NK-92 treated with Interleukin-12 subunit alpha and Interleukin-12 subunit beta, amount 100 ng/mL, for 24 hours (cell line): ENCODE measurements at regions not wholly inside any gene's neighbourhood (a gene's known extent, or its start where the extent isn't known, plus 50 kb on each side); places are given as distances from the start of the nearest gene placed in this dataset.
"Not testable (repeated sequence)": the region's sequence is repeated elsewhere in the genome, so short reads cannot be mapped to it uniquely, and the experiment has no call there.

ENCODE experiments used
- DNase-seq: peaks from one replicate; lab custom pipeline; 2025; lab: John Stamatoyannopoulos, UW

DNA sequence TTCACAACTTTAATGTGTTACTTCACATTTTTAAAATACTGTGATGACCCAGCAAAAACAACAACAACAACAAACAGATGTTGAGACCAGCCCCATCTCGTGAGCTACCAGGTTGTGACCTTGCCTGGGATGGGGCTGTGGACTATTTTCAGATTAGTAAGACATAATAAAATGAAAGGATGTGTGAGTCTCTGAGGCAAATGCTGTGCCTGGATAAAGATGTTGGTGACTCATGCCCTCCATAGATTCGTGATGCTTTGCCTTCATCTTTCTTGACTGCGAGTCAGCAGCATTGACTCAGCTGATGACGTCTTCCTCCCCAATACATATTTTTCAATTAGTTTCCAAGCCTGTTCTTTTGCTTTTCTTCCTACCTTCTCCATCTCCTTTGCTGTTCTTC lies 453.0 kb upstream of the CFAP20DC start:
- no peak for DNase-seq

DNA sequence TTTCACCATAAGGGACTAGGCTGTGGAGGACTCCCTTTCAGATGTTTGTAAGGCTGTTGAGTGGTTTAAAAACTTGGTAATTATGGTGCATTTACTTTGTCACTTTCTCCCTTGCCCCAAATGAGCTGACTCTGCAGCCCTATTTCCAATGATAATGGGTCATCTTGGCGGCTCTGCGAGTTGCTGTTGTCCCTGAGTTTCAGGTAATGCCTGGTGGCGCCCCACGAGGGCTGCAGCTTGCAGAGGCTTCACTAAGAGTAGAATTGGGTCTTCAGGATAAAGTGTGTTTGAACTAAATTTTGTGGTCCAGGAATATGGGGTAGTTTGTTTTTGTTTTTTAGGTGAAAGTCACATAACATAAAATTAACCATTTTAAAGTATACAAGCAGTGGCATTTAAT lies 450.1 kb upstream of the CFAP20DC start:
- no peak for DNase-seq

DNA sequence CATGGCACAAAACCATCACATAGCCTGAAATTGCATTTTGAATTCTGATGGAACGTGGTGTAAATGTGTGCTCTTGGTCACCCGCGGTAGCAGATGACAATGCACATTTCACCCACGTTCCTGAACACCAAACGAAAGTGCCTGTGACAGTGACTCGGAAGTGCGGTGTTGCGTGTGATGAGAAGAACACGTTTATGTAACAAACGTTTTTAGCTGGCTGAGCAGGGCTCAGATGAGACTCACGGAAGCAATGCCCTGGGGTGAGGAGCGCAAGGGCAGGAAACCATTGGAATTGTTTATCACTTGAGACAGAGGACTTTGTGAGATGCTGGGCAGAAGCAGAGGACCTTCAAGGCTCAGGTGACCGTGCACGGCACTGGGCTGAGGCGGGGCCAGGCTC lies 449.2 kb upstream of the CFAP20DC start:
- DNase-seq, result no peak

DNA sequence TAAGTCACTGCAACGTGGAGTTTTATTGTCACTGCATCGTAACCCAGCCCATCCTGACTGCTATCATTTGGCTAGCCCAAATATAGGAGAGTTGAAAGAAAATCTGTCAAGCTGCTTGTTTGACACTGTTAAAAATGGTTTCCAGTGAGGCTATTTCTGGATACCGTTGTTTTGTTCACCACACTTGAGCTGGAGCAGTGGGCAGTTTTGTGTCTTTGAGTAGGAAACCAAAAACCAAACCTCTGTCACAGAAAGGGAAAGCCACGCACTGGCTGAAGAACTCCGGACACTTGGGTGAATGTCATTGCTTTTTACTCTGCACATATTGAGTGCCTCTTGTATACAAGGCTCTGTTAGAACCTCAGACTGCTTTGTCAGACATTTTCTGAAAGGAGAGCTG lies 446.4 kb upstream of the CFAP20DC start:
- no peak for DNase-seq

DNA sequence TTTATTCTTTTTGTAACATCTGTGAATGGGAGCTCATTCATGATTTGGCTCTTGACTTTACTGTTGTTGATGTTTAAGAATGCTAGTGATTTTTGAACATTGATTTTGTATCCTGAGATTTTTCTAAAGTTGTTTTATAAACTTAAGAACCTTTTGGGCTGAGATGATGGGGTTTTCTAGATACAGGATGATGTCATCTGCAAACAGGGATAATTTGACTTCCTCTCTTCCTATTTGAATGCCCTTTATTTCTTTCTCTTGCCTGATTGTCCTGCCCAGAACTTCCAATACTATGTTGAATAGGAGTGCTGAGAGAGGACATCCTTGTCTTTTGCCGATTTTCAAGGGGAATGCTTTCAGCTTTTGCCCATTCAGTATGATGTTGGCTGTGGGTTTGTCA lies 445.1 kb upstream of the CFAP20DC start:
- DNase-seq, result not testable (repeated sequence)

DNA sequence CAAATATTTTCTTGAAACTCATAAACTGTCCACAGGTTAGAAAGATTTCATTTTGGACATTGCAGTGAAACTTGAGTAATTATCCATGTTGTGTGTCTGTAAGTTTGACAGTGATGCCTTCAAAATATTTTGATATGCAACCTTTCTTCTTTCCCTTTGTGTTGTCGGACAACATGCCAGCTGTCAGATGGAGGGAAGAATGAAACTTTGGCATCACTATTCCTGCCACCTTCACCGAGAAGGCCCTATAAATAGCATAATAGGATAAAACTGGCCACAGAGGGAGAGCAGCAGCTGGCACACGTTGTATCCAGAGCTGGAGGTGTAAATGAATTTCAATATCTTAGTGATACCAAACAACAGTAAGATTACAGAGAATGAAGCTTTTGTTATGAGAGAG lies 436.7 kb upstream of the CFAP20DC start:
- DNase-seq, result no peak

DNA sequence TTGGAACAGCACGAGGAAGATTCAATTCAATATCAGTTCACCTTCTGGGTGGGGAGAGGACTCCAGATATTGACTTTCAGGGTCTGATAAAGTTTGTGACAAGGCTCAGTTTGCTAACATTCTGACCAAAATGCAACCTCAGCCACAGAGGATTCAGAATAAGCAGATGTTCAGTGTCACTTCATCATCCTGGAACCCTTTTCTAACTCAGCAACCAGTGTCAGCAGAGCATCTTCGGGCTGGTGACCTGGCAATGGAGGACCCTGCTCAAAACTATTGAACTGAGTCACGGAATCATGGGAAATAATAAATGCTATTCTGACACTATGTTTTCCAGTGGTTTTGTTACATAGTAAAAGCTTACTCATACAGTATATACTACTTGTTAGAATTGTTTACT lies 433.4 kb upstream of the CFAP20DC start:
- DNase-seq, result no peak

DNA sequence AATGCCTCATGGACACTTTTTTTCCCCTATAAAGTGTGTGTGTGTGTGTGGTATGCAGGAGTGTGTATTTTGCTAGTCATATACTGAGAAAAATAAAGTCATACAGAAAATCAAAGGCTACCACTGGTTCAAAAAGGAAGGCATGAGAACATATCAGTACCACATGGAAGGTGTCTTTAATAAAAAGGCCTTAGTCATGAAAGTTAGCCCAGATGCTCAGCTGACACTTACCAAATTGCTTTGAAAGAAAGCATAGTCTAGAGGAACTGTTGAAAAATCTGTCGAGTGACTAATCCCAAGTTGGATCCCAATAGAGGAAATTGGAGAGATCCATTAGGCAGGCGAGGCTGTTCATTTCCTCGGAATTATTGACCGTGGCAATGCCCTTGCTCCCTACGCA lies 432.9 kb upstream of the CFAP20DC start:
- DNase-seq, result no peak

DNA sequence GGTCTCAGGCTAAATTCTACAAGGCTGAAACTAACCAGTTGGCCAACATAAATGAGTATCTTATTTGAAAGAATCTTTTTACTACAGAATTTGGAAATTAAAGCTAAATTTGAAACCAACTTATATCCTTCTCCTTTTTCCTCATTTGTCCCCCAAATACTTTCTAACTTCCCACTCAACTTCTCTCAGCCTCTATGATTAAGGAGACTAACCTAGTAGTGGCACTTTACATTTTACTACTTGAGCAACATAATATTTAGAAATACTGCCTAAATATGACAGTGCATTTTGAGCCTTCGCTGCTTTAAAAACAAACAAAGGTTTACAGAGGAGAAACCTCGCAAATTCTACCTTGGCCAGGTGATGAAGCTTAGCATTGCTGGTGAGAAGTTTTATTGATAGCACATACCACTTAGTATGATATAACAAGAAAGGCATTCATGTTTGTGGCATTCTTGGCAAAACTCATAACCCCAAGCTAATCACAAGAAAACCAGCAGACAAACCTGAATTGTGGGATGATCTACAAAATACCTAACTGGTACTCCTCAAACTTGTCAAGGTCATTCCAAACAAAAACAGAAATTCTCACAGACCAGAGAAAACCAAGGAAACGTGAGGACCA lies 432.1 kb upstream of the CFAP20DC start:
- DNase-seq, result no peak

DNA sequence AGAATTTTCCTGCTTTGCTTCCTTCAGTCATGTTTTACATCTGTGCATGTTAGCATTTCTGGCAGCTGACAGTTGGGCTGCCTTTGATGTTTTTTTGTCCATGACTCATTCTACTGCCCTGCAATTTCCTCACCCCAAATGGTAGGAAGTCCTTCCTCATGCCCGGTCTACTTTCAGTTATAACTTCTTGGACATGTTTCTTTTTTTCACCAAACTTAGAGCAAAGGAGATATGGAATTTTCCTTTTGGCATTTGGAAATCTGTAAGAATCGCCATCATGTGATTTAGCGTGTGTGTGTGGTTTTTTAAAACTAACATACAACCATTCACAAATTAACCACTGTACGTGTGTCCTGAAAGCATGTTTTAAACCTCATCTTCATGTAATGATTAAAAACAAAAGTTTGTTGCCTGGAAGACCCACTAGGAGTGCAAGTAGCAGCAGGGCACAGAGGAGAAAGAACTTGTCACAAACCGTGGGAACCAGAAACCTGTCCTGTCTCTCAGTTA lies 430.7 kb upstream of the CFAP20DC start:
- no peak for DNase-seq

DNA sequence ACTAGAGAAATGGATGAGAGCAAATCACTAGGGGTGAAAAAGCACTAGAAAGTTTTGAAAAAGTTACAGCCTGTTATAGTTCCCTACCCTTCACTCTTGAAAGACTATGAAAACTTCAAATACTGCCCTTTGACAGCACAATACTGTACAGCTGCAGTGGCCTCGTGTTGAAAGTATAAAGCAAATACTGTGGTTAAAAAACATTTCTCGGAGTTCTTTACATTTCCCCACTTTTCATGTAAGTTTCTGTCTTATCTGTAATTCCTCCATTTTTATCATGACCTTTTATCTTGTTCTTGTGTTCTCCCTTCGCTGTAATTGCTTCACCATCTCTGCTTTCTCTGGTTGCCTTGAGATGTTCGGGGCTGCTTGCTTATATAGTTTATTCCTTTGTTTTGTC lies 423.8 kb upstream of the CFAP20DC start:
- no peak for DNase-seq

DNA sequence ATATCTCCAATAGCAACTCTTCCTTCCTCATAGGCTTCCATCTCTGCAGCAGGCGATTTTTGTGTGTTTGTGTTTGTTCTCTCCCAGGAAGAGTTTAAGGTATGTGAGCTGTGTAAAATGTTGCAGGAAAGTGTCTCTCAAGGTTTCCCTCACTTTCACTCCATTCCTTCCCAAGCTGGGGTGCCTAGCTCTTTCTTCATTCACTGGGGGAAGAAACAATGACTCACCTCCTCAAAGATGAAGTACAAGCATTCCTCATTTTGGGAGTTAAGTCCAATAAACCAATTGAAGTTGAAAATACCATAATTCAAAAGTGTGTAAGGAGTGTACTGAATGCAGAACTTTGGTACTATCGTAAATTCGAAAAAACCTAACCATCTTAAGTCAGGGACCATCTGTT lies 422.7 kb upstream of the CFAP20DC start:
- DNase-seq, result no peak

DNA sequence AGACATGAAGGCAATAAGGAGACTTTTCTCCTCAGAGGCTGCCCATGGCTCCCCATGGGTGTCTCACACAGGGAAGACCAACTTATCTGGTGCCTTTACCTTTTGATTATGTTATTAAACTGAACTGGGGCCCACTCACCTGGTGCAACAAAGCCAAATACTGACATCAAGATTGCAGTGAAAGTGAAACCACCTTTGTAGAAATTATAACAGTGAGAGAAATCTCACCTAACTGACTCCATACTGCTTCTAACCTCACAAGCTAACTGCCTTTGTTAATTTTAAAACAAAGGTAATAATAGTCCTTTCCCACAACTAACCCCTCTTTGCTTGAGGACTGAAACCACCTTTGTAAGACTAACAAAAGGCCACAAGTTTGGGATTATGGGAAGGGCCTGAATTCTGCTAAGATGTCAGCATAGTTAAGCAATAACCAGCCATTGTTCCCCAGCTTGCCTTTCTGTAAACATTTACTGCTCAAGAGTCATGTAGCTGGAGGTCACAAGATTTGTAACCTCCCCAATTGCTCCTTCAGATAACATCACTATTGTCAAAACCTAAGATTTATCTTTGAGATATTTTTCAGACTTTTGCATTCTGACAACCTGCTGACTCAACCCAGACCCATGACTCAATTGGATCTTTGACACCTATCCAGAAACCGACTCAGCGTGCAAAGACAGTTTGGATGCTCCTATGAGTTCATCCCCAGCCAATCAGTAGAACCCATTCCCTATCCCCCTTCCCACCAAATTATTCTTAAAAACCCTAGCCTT lies 420.3 kb upstream of the CFAP20DC start:
- no peak for DNase-seq

DNA sequence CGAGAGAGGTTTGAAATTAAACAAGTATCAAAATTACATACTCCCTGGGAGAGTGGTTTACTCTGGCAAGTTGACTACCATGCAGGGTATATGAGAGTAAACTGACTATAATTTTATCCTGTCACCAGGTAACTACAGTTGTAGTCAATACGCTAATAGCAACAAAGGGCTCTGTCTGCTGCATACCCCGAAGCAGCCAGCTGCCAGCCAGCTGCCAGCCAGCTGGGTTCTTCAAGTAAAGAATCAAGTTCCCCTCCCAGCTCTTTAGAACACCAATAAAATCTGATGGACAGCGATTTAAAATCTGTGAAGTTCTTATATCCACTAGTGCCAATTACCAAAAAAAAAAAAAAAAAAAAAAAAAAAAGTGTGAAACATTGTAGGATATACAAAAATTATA lies 417.7 kb upstream of the CFAP20DC start:
- DNase-seq, result no peak

DNA sequence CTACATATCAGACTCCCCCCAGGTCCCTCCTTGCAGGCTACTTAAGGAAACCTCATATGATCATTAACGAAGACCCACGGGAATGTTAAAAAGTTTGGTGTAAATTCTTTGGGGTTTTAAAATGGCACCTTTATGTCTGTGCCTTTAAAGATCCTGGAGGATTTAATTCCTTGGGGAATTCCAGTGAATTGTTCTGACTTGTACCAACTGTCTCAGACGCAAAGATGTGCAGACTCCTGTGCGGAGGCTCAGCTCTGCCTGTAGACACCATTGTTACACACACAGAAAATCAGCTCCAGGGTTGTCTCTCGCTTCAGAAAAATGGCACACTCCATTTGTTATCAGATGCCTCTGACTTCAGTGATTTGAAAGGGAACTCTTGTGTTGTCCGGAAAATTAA lies 414.4 kb upstream of the CFAP20DC start:
- no peak for DNase-seq

DNA sequence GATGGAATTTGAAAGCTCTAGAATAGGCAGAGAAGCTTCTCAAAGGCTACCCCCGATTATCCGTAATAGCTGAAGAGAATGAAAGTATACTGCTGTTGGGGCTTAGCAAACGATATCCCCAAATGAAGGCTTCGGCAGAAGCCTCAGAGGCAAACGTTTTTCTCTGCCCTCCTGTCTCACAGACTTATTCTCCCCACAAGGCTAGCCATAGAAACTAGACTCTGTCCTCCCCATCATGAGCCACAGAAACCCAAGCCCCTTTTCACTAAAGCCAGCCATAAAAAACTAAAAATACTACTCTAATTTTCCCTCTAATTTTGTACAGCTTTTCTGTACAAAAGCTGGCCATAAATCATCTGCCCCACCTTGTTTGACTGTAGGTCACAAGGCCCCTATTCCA lies 413.4 kb upstream of the CFAP20DC start:
- no peak for DNase-seq

DNA sequence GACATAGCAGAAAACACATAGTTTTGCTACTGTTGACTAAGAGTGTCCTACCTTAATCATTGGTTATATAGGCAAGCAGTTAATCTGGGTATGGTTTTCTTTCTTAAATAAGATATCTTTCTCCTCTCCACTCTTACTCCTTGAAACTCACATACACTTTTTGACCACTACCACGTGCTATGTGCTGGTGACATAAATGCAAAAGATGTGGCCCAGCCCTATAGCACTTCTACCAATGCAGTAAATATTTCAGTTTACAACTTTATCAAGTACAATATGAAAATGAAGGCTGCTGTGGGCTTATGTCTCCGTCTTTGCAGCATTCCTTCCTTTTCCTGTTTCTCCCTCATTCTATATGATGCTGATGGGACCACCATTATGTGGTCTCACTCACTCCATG lies 410.2 kb upstream of the CFAP20DC start:
- DNase-seq, result no peak

DNA sequence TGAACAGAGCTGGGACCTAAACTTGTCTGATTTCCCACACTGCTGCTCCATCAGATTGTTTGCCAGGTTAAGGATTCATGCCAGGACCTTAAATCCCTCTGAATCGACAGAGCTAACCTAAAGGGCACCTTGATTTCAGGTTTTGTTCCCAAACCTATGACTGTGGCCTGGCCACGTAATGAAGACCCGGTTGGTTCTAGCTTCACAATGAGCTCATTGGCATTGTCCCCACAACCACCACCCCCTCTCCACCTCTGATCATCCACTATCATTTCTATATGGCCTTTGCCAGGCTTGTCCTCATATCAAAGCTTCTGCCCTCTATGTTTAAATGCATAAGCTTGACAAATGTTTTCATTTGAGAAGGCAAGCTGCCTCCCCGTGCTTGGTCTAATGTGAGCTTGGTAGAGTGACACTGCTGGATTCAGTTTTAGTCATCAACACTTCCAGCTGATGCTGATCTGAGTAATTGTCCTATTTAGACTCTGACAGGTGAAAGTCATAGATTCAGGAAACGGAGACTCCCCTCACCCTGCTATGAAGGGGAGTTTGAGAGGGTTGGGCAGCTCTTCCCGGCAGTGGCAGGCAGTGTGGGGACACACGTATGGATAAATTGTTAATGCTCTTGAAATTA lies 407.1 kb upstream of the CFAP20DC start:
- DNase-seq, result no peak

DNA sequence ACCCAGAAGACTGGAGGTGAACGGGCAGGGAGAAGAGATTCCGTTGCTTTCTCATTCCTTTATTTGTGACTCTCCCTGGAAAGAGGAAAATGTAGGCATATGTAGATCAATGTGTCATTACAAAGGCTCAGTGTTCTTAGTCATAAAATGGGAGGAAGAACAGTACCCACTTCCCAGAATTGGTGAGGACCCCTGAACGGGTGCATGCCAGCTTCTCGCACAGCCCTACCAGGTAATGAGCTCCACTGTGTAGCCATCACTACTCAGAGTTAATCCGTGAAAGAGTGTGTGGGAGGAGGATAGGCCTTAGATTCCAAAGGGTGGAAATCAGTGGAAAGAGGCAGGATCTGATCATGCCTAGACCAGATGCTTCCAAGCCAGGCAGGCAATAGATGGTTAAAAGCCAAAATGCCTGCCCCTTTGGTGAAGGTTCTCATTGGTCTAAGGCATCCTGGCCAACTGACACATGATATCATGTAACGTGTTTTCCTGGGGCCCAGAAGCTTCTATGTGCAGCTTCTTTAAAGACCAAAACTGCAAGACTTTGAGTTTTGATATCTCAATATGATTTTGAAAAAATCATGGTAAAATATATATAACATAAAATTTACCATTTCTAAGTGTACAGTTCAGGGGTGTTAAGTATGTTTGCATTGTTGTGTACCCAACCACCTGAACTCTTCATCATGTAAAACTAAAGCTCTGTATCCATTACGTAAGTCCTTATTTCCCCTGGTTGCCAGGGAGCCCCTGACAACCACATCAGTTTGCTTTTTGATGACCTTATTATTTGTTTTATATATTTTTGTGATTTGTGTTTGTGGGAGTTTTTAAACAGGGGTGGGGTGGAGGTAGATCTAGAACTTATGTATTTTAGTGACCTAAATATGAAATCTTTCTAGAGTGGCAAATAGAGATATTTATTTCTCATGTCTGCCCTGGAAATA lies 402.2 kb upstream of the CFAP20DC start:
- DNase-seq, result no peak

DNA sequence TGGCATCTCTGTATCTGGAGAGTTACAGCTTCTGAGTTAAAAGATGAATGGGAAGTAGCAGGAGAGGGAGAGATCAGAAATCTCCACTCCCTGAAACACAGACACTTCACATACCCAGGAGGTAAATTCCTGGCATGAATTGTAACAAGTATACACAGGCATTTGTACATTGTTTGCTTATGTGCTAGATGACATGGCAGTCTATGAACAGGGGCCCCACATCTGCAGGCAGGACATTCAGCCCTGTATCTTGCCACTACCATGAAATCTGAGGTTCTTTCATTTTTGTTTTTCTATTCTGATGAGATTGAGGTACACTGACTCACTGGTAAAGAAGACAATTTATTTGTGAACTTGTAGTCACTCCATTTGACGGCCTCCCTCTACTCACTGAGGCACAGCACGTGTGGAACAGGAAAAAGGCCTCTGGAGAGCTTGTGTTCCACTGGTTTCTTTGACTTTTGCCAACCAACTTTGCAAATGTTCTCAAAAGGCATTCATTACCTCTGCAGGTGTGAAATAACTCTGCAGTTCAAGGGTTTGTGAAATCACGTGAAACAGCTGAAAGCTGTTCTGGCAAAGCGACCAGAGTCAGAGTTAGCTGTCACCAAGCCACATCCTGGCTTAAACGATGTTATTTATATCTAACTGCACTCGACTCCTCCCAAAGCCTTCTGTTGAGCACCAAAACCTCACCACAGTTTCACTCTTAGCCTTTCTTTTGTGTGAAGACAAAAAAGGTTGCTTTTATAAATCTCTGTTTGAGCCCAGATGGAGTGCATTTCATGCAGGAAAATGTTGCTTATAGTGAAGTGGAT lies 401.3 kb upstream of the CFAP20DC start:
- DNase-seq, result peak; percentile 50

DNA sequence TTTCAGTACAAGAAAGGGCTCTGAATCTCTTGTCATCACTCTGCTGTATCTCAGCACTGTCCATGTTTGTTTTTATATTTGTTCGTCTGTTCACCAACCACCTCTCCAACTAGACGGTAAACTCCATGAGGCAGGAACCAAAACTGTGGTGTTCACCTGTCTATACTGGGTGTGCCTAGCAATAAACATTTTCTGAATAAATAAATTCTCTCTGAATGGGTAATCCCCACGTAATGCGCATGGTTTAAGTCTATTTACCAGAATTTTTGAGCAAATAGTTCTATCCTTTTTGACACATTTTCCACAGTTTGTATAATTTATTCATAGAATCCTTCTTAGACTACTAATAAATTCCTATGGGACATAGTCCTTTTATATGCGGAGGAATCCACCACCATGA lies 400.6 kb upstream of the CFAP20DC start:
- no peak for DNase-seq
